CD4-positive, alpha-beta T cell (primary cell): ENCODE measurements at regions not wholly inside any gene's neighbourhood (a gene's known extent, or its start where the extent isn't known, plus 50 kb on each side); places are given as distances from the start of the nearest gene placed in this dataset.

Experiments
- ATAC-seq: fragments of 200-7000 bp; cut with Tn5 transposase; one replicate; pipeline ENCODE4 v1.10.0; 2022; ENCODE audit warnings: mild to moderate bottlenecking; ENCODE audit not compliant: poor library complexity
- CTCF ChIA-PET: fragments of 350-600 bp; sonication (Branson Sonifier 250); formaldehyde crosslinking; loops from one replicate; lab custom pipeline; 2021; ENCODE audit warnings: antibody characterized with exemption, inconsistent platforms; lab: Charles Lee
- POLR2A ChIA-PET: fragments of 350-600 bp; sonication (Branson Sonifier 250); formaldehyde crosslinking; loops from one replicate; lab custom pipeline; 2021; ENCODE audit warnings: antibody characterized with exemption, inconsistent platforms; lab: Charles Lee
- DNase-seq, 14 experiments: peaks; one replicate each; pipeline ENCODE4 v3.0.0-alpha.2; 2013 to 2020; ENCODE audit warnings: mixed read lengths in 2 of 14
- H3K27ac ChIP-seq, 2 donors: one replicate each; pipeline versions ENCODE4 v1.5.1 to v1.7.0; 2013; ENCODE audit warnings: low read length in 2 of 2, low read depth in 1 of 2, mild to moderate bottlenecking in 1 of 2
- H3K27me3 ChIP-seq, 2 experiments: 1 replicate in 1 of 2; 2 replicates in 1 of 2; pipeline versions ENCODE4 v1.6.1 to v1.7.0; 2013; ENCODE audit warnings: low read length in 2 of 2, control low read depth in 1 of 2, mild to moderate bottlenecking in 1 of 2, moderate library complexity in 1 of 2; ENCODE audit not compliant: insufficient read depth in 2 of 2, control insufficient read depth in 1 of 2
- H3K36me3 ChIP-seq: one replicate; pipeline ENCODE4 v1.6.1; 2013; ENCODE audit warnings: low read length, control low read depth; ENCODE audit not compliant: insufficient read depth
- H3K4me1 ChIP-seq: one replicate; pipeline ENCODE4 v1.6.1; 2013; ENCODE audit warnings: low read length, control low read depth; ENCODE audit not compliant: insufficient read depth
- H3K4me3 ChIP-seq: one replicate; pipeline ENCODE4 v1.5.1; 2013; ENCODE audit warnings: mild to moderate bottlenecking, low read length, moderate library complexity
- H3K9me3 ChIP-seq, 2 experiments: 1 replicate in 1 of 2; 2 replicates in 1 of 2; pipeline versions ENCODE4 v1.6.1 to v1.7.0; 2013; ENCODE audit warnings: low read length in 2 of 2, mild to moderate bottlenecking in 2 of 2, control low read depth in 1 of 2, moderate library complexity in 1 of 2; ENCODE audit not compliant: control insufficient read depth in 1 of 2, insufficient read depth in 1 of 2
- H3K27ac Mint-ChIP-seq: one replicate; pipeline ENCODE4 v1.8.0; 2020; ENCODE audit warnings: mixed read lengths
- H3K27me3 Mint-ChIP-seq: one replicate; pipeline ENCODE4 v1.8.0; 2021; ENCODE audit warnings: mixed read lengths
- H3K36me3 Mint-ChIP-seq: one replicate; pipeline ENCODE4 v1.8.0; 2021; ENCODE audit warnings: low read depth, mixed read lengths
- H3K4me1 Mint-ChIP-seq: one replicate; pipeline ENCODE4 v1.8.0; 2021; ENCODE audit warnings: low read depth, mixed read lengths
- H3K4me3 Mint-ChIP-seq: one replicate; pipeline ENCODE4 v1.8.0; 2020; ENCODE audit warnings: mild to moderate bottlenecking, mixed read lengths
- H3K9me3 Mint-ChIP-seq: one replicate; pipeline ENCODE4 v1.8.0; 2020; ENCODE audit warnings: mixed read lengths
- intact Hi-C, 2 experiments: fragments of 100-400 bp; cut with DNase I in 1 of 2; cut with micrococcal nuclease in 1 of 2; formaldehyde crosslinking; loops; one replicate each; pipeline versions ENCODE4 v1.15.1 to v1.9.0; 2023 to 2025; cut with DNase I, micrococcal nuclease
- TF ChIP-seq, protein P1 (sequence below): fragments of 200-600 bp; IDR thresholded peaks from one replicate; pipeline ENCODE4 v1.8.0; 2022; ENCODE audit warnings: antibody characterized with exemption, mild to moderate bottlenecking

GRCh38 chr3:176855901-176856486 lies 341.3 kb downstream of the TBL1XR1 start:
- H3K36me3 ChIP-seq: no peaks in the 10 kb centered on the region
- ChIA-PET CTCF (no interaction called here), POLR2A (no interaction called here)
- TF ChIP-seq, protein P1, sequence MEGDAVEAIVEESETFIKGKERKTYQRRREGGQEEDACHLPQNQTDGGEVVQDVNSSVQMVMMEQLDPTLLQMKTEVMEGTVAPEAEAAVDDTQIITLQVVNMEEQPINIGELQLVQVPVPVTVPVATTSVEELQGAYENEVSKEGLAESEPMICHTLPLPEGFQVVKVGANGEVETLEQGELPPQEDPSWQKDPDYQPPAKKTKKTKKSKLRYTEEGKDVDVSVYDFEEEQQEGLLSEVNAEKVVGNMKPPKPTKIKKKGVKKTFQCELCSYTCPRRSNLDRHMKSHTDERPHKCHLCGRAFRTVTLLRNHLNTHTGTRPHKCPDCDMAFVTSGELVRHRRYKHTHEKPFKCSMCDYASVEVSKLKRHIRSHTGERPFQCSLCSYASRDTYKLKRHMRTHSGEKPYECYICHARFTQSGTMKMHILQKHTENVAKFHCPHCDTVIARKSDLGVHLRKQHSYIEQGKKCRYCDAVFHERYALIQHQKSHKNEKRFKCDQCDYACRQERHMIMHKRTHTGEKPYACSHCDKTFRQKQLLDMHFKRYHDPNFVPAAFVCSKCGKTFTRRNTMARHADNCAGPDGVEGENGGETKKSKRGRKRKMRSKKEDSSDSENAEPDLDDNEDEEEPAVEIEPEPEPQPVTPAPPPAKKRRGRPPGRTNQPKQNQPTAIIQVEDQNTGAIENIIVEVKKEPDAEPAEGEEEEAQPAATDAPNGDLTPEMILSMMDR: no peak
- no peak overlapping the region for H3K27ac Mint-ChIP-seq
- DNase-seq (no peak), ATAC-seq (no peak)
- H3K4me3 Mint-ChIP-seq: no peak overlapping the region
- H3K4me1 ChIP-seq: no peaks in the 10 kb centered on the region
- no peaks in the 10 kb centered on the region for H3K9me3 Mint-ChIP-seq
- H3K36me3 Mint-ChIP-seq: no peaks in the 10 kb centered on the region
- H3K4me3 ChIP-seq: no peak overlapping the region
- H3K27me3 Mint-ChIP-seq: peaks cover 5% of the 10 kb centered on the region
- intact Hi-C loops: no loop called here
- H3K9me3 ChIP-seq: no peaks in the 10 kb centered on the region
- no peaks in the 10 kb centered on the region for H3K4me1 Mint-ChIP-seq
- no peak overlapping the region for H3K27ac ChIP-seq
- no peaks in the 10 kb centered on the region for H3K27me3 ChIP-seq

DNA sequence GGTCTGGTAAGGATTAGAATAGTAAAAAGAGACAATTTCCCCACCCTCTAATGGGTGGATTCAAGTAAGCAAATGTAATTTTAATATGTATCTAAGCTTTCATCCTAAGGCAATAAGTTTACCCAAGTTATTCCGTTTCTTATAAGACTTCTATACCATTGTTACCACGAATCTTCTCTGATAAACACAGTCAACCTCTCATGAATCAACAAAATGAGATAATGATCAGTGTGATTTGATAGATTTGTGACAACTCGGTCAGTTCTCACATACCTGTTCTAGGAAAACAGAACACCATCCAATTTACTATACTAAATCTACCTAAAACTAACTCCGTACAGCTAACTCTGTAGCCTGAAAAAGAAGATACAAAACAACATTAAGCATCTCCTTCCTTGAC lies 342.1 kb downstream of the TBL1XR1 start:
- Histone ChIP-seq H3K36me3 (no peaks in the 10 kb centered on the region), H3K9me3 (no peaks in the 10 kb centered on the region), H3K4me3 (no peak overlapping the region), H3K4me1 (no peaks in the 10 kb centered on the region), H3K27me3 (no peaks in the 10 kb centered on the region), H3K27ac (no peak overlapping the region)
- peaks cover 5% of the 10 kb centered on the region for H3K27me3 Mint-ChIP-seq
- no peak overlapping the region for H3K4me3 Mint-ChIP-seq
- DNase-seq (no peak), ATAC-seq (no peak)
- ChIA-PET POLR2A (no interaction called here), CTCF (interaction anchor here (1.1 kb wide), 1 partner anchor 60 kb away, joined by 3 read pairs; no protein-coding TSS in a partner anchor)
- no peak overlapping the region for H3K27ac Mint-ChIP-seq
- intact Hi-C loops: no loop called here
- TF ChIP-seq, protein P1: no peak
- no peaks in the 10 kb centered on the region for H3K4me1 Mint-ChIP-seq
- H3K36me3 Mint-ChIP-seq: no peaks in the 10 kb centered on the region
- no peaks in the 10 kb centered on the region for H3K9me3 Mint-ChIP-seq

- Histone ChIP-seq H3K9me3 (no peaks in the 10 kb centered on the region), H3K36me3 (no peaks in the 10 kb centered on the region), H3K27me3 (no peaks in the 10 kb centered on the region), H3K4me3 (no peak overlapping the region), H3K27ac (no peak overlapping the region), H3K4me1 (no peaks in the 10 kb centered on the region)
- Mint-ChIP-seq H3K36me3 (no peaks in the 10 kb centered on the region), H3K4me1 (no peaks in the 10 kb centered on the region), H3K9me3 (no peaks in the 10 kb centered on the region), H3K4me3 (no peak overlapping the region), H3K27ac (no peak overlapping the region), H3K27me3 (no peaks in the 10 kb centered on the region)
- ChIA-PET CTCF (no interaction called here), POLR2A (no interaction called here)
- TF ChIP-seq, protein P1: no peak
- intact Hi-C loops: no loop called here
- ATAC-seq (no peak), DNase-seq (no peak)
Observed at GRCh38 chr3:176850498-176850897, 346.8 kb downstream of the TBL1XR1 start.
